GM21367 (cell line): ENCODE measurements at regions not wholly inside any gene's neighbourhood (a gene's known extent, or its start where the extent isn't known, plus 50 kb on each side); places are given as distances from the start of the nearest gene placed in this dataset.

Experiments
- ATAC-seq: cut with Tn5 transposase; IDR thresholded peaks from one replicate; pipeline ENCODE4 v1.9.1; 2021; ENCODE audit not compliant: unreplicated experiment

GRCh38 chr2:12795851-12796250, 79.1 kb downstream of the TRIB2 start:
- no peak for ATAC-seq

GRCh38 chr2:12796657-12797056, 79.9 kb downstream of the TRIB2 start:
- ATAC-seq = no peak

GRCh38 chr2:12797815-12798214, 81.1 kb downstream of the TRIB2 start:
- ATAC-seq = no peak

GRCh38 chr2:12803607-12804006, 86.9 kb downstream of the TRIB2 start:
- no peak for ATAC-seq

- ATAC-seq = no peak
Measured at GRCh38 chr2:12804091-12804856, 87.5 kb downstream of the TRIB2 start.

GRCh38 chr2:12805033-12805432, 88.3 kb downstream of the TRIB2 start:
- no peak for ATAC-seq

- ATAC-seq = no peak
Measured at GRCh38 chr2:12806549-12807242, 90.0 kb downstream of the TRIB2 start.

- no peak for ATAC-seq
Measured at GRCh38 chr2:12807907-12808810, 91.4 kb downstream of the TRIB2 start.

- ATAC-seq = no peak
Measured at GRCh38 chr2:12809526-12809925, 92.8 kb downstream of the TRIB2 start.

GRCh38 chr2:12811916-12812315, 95.2 kb downstream of the TRIB2 start:
- ATAC-seq = no peak

- no peak for ATAC-seq
Measured at GRCh38 chr2:12813166-12813565, 96.4 kb downstream of the TRIB2 start.

GRCh38 chr2:12816379-12817306, 99.9 kb downstream of the TRIB2 start:
- no peak for ATAC-seq

GRCh38 chr2:12817870-12818269, 101.1 kb downstream of the TRIB2 start:
- no peak for ATAC-seq

- ATAC-seq = no peak
Measured at GRCh38 chr2:12818416-12819102, 101.8 kb downstream of the TRIB2 start.

- ATAC-seq = no peak
Measured at GRCh38 chr2:12819103-12819475, 102.4 kb downstream of the TRIB2 start.

GRCh38 chr2:12819721-12820120, 103.0 kb downstream of the TRIB2 start:
- ATAC-seq = no peak

- no peak for ATAC-seq
Measured at GRCh38 chr2:12821656-12822055, 104.9 kb downstream of the TRIB2 start.

- no peak for ATAC-seq
Measured at GRCh38 chr2:12824351-12824777, 107.6 kb downstream of the TRIB2 start.

GRCh38 chr2:12824778-12825379, 108.1 kb downstream of the TRIB2 start:
- ATAC-seq = no peak
